ENCODE measurements at regions not wholly inside any gene's neighbourhood (a gene's known extent, or its start where the extent isn't known, plus 50 kb on each side); places are given as distances from the start of the nearest gene placed in this dataset.

DNA sequence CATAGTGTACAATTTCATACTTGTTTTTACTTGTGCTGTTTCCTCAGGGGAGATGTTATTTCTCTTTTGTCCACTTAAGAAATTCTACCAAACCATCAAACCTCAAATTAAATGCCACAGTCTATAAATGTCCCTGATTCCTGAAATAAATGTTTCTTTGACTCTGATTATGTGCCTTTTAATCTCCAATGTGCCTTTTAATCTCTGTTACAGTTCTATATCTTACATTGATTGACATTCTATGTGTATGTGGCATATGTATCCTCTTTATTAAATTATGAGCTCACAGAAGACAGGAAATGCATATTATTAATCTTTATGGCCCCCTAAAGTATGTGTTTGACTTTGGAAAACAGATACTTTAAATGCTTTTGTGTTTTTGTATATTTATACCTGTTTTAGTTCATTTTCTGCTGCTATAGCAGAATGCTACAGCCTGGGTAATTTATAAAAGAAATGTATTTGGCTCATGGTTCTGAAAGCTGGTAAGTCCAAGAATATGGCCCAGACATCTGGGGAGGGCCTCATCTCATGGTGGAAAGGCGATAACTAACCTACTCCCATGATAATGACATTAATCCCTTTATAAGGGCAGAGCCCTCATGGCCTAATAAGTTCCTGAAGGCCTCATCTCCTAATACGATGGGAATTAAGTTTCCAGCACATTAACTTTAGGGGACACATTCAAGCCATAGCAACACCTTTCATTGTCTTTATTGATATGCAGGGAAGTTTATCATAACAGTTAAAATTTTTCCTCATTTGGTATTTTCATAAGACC, 403.9 kb downstream of the LIG4 start:
- TF ChIP-seq SIN3A (IDR thresholded peaks at IDR 0.05; ENCODE audit: borderline replicate concordance, low read depth, low read length) (no peak), POLR2AphosphoS5 (IDR thresholded peaks at IDR 0.05; ENCODE audit: low read depth, low read length) (no peak), SMC3 (IDR thresholded peaks at IDR 0.05; ENCODE audit: low read depth, low read length) (no peak), JUND (IDR thresholded peaks at IDR 0.05) (no peak), RCOR1 (IDR thresholded peaks at IDR 0.05; ENCODE audit: low read length) (0 out of 2 replicates have a peak, but pooled peaks have one; percentile 6), GATA2 (CRISPR knock-in tag; IDR thresholded peaks at IDR 0.05) (peak; percentile 50; the same call in 1 of the 2 replicates), EZH2phosphoT487 (IDR thresholded peaks at IDR 0.05; ENCODE audit: borderline replicate concordance, low read depth) (no peak)
- TF ChIP-seq, protein P1, sequence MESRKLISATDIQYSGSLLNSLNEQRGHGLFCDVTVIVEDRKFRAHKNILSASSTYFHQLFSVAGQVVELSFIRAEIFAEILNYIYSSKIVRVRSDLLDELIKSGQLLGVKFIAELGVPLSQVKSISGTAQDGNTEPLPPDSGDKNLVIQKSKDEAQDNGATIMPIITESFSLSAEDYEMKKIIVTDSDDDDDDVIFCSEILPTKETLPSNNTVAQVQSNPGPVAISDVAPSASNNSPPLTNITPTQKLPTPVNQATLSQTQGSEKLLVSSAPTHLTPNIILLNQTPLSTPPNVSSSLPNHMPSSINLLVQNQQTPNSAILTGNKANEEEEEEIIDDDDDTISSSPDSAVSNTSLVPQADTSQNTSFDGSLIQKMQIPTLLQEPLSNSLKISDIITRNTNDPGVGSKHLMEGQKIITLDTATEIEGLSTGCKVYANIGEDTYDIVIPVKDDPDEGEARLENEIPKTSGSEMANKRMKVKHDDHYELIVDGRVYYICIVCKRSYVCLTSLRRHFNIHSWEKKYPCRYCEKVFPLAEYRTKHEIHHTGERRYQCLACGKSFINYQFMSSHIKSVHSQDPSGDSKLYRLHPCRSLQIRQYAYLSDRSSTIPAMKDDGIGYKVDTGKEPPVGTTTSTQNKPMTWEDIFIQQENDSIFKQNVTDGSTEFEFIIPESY (IDR thresholded peaks at IDR 0.05; ENCODE audit: borderline replicate concordance, low read depth), result no peak
- no peak overlapping the region for H3K4me2 ChIP-seq
- WGBS (ENCODE audit: low lambda C conversion rate), result 83% methylated on average over 2 of the region's 2 CpGs
- H3K4me1 ChIP-seq (ENCODE audit: control insufficient read depth in 1 of 2, insufficient read depth in 2 of 2, low read depth in 1 of 2, low read length in 1 of 2), result peaks cover 6 to 13% of the 10 kb centered on the region in 2 experiments; a peak in 3 of 4 replicates
- no peak for DNase-seq
- H3K79me2 ChIP-seq (ENCODE audit: insufficient read depth), result peaks cover 83% of the 10 kb centered on the region
- CTCF ChIA-PET, result interaction anchor here (1.0 to 2.0 kb wide), 4 partner anchors 20 to 56 kb away, joined by 3 to 4 read pairs (median 4); a partner anchor contains a TSS
- no peaks in the 10 kb centered on the region; the same call in 1 of the 2 replicates for H3K9me3 ChIP-seq
- H3K4me3 ChIP-seq (ENCODE audit: low read depth in 2 of 2, low read length in 1 of 2), result no peak overlapping the region
- H3K9me2 ChIP-seq, result no peaks in the 10 kb centered on the region
- H4K20me1 ChIP-seq (ENCODE audit: insufficient read depth), result peaks cover 7% of the 10 kb centered on the region; the same call in 1 of the 2 replicates
- no peaks in the 10 kb centered on the region for H3K27me3 ChIP-seq (ENCODE audit: insufficient read depth)
- peaks cover 2% of the 10 kb centered on the region for H3F3A ChIP-seq (replicated peaks; ENCODE audit: insufficient read depth)
- no peaks in the 10 kb centered on the region for H3K36me3 ChIP-seq (replicated peaks in 1 of 2; ENCODE audit: control insufficient read depth in 1 of 2, insufficient read depth in 2 of 2, low read length in 1 of 2)
- H3K27ac ChIP-seq (ENCODE audit: low read depth in 2 of 2, low read length in 1 of 2), result peak overlapping the region in 1 of 2 experiments; percentile 62; a peak in 2 of 4 replicates
- POLR2A ChIA-PET, result no interaction called here
- H2AFZ ChIP-seq (ENCODE audit: low read depth), result no peak overlapping the region
- no peak overlapping the region for H3K9ac ChIP-seq

GRCh38 chr13:107809125-107809524, 406.2 kb downstream of the LIG4 start:
- TF ChIP-seq TAF1 (IDR thresholded peaks at IDR 0.05; ENCODE audit: borderline replicate concordance, low read depth, low read length) (no peak), TEAD4 (IDR thresholded peaks at IDR 0.05; ENCODE audit: borderline replicate concordance, insufficient read depth) (no peak), RXRA (IDR thresholded peaks at IDR 0.05; ENCODE audit: borderline replicate concordance, low read depth) (no peak), GABPA (IDR thresholded peaks at IDR 0.05; ENCODE audit: low read depth) (no peak), PBX3 (IDR thresholded peaks at IDR 0.05) (no peak), GATA2 (CRISPR knock-in tag; IDR thresholded peaks at IDR 0.05) (no peak), TCF12 (IDR thresholded peaks at IDR 0.05) (no peak)
- TF ChIP-seq, protein P2, sequence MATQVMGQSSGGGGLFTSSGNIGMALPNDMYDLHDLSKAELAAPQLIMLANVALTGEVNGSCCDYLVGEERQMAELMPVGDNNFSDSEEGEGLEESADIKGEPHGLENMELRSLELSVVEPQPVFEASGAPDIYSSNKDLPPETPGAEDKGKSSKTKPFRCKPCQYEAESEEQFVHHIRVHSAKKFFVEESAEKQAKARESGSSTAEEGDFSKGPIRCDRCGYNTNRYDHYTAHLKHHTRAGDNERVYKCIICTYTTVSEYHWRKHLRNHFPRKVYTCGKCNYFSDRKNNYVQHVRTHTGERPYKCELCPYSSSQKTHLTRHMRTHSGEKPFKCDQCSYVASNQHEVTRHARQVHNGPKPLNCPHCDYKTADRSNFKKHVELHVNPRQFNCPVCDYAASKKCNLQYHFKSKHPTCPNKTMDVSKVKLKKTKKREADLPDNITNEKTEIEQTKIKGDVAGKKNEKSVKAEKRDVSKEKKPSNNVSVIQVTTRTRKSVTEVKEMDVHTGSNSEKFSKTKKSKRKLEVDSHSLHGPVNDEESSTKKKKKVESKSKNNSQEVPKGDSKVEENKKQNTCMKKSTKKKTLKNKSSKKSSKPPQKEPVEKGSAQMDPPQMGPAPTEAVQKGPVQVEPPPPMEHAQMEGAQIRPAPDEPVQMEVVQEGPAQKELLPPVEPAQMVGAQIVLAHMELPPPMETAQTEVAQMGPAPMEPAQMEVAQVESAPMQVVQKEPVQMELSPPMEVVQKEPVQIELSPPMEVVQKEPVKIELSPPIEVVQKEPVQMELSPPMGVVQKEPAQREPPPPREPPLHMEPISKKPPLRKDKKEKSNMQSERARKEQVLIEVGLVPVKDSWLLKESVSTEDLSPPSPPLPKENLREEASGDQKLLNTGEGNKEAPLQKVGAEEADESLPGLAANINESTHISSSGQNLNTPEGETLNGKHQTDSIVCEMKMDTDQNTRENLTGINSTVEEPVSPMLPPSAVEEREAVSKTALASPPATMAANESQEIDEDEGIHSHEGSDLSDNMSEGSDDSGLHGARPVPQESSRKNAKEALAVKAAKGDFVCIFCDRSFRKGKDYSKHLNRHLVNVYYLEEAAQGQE (IDR thresholded peaks at IDR 0.05; ENCODE audit: low read depth, low read length), result no peak
- TF ChIP-seq, protein P3, sequence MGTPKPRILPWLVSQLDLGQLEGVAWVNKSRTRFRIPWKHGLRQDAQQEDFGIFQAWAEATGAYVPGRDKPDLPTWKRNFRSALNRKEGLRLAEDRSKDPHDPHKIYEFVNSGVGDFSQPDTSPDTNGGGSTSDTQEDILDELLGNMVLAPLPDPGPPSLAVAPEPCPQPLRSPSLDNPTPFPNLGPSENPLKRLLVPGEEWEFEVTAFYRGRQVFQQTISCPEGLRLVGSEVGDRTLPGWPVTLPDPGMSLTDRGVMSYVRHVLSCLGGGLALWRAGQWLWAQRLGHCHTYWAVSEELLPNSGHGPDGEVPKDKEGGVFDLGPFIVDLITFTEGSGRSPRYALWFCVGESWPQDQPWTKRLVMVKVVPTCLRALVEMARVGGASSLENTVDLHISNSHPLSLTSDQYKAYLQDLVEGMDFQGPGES (IDR thresholded peaks at IDR 0.05; ENCODE audit: low read depth, low read length), result no peak
- H3K9me3 ChIP-seq, result no peaks in the 10 kb centered on the region; the same call in 1 of the 2 replicates
- peaks cover 9% of the 10 kb centered on the region; the same call in 1 of the 2 replicates for H4K20me1 ChIP-seq (ENCODE audit: insufficient read depth)
- H3K4me2 ChIP-seq, result no peak overlapping the region
- no peak overlapping the region for H3K4me3 ChIP-seq (ENCODE audit: low read depth in 2 of 2, low read length in 1 of 2)
- H3K79me2 ChIP-seq (ENCODE audit: insufficient read depth), result peaks cover 83% of the 10 kb centered on the region
- ChIA-PET CTCF (interaction anchor here (1.0 kb wide), 1 partner anchor 17 kb away, joined by 3 read pairs; no protein-coding TSS in a partner anchor), POLR2A (no interaction called here)
- no peak overlapping the region for H3K9ac ChIP-seq
- H3K4me1 ChIP-seq (ENCODE audit: control insufficient read depth in 1 of 2, insufficient read depth in 2 of 2, low read depth in 1 of 2, low read length in 1 of 2), result peaks cover 6 to 13% of the 10 kb centered on the region in 2 experiments; a peak in 3 of 4 replicates
- no peaks in the 10 kb centered on the region; the same call in 1 of the 2 replicates for H3K9me2 ChIP-seq
- no peaks in the 10 kb centered on the region for H3K27me3 ChIP-seq (ENCODE audit: insufficient read depth)
- peaks cover 2% of the 10 kb centered on the region for H3F3A ChIP-seq (replicated peaks; ENCODE audit: insufficient read depth)
- no peak for DNase-seq
- H2AFZ ChIP-seq (ENCODE audit: low read depth), result no peak overlapping the region
- 91% methylated on average over 3 of the region's 3 CpGs for WGBS (ENCODE audit: low lambda C conversion rate)
- peaks cover 0 to 5% of the 10 kb centered on the region in 2 experiments for H3K36me3 ChIP-seq (replicated peaks in 1 of 2; ENCODE audit: control insufficient read depth in 1 of 2, insufficient read depth in 2 of 2, low read length in 1 of 2)
- no peak overlapping the region for H3K27ac ChIP-seq (ENCODE audit: low read depth in 2 of 2, low read length in 1 of 2)
